HEK293 (cell line): ENCODE measurements at regions not wholly inside any gene's neighbourhood (a gene's known extent, or its start where the extent isn't known, plus 50 kb on each side); places are given as distances from the start of the nearest gene placed in this dataset.

Source experiments
- CTCF ChIA-PET: fragments of 350-600 bp; formaldehyde crosslinking; extraction: SDS; loops from one replicate; lab custom pipeline; 2021; ENCODE audit warnings: antibody characterized with exemption; lab: Yijun Ruan, JAX
- POLR2A ChIA-PET: fragments of 300-600 bp; formaldehyde crosslinking; extraction: SDS; loops from one replicate; lab custom pipeline; 2020; ENCODE audit warnings: antibody characterized with exemption, inconsistent platforms; lab: Yijun Ruan, JAX
- H3K27ac ChIP-seq: fragments of 200-500 bp; sonication (Bioruptor generic); 2 replicates; pipeline ENCODE4 v1.5.1; 2014; ENCODE audit warnings: low read depth, low read length, control low read depth, inconsistent platforms; ENCODE audit errors: extremely low read depth
- H3K36me3 ChIP-seq, 2 experiments: fragments of 200-500 bp in 1 of 2; sonication (Bioruptor generic) in 1 of 2; 1 replicate in 1 of 2; 2 replicates in 1 of 2; pipeline ENCODE4 v1.5.1; 2014 to 2017; ENCODE audit warnings: inconsistent platforms in 2 of 2, low read length in 2 of 2; ENCODE audit not compliant: control insufficient read depth in 2 of 2, insufficient read depth in 1 of 2
- H3K4me1 ChIP-seq: fragments of 200-500 bp; sonication (Bioruptor generic); 2 replicates; pipeline ENCODE4 v1.5.1; 2014; ENCODE audit warnings: mild to moderate bottlenecking, low read length, inconsistent platforms; ENCODE audit not compliant: control insufficient read depth, insufficient read depth
- H3K4me3 ChIP-seq: 2 replicates; pipeline ENCODE4 v1.5.1; 2011; ENCODE audit warnings: low read depth, mild to moderate bottlenecking, control low read depth, low read length, moderate library complexity
- H3K9me3 ChIP-seq: fragments of 200-500 bp; sonication (Bioruptor generic); 2 replicates; pipeline ENCODE4 v1.5.1; 2014; ENCODE audit warnings: low read depth, low read length, inconsistent platforms; ENCODE audit not compliant: control insufficient read depth, insufficient read depth
- GLIS2 ChIP-seq: fragments of 450-650 bp; formaldehyde crosslinking; IDR thresholded peaks from 2 replicates; pipeline ENCODE4 v1.5.1; 2016; ENCODE audit warnings: missing biosample characterization, missing genetic modification characterization
- MYNN ChIP-seq: fragments of 450-650 bp; formaldehyde crosslinking; IDR thresholded peaks from 2 replicates; pipeline ENCODE4 v1.5.1; 2016; ENCODE audit warnings: missing biosample characterization, missing genetic modification characterization, borderline replicate concordance
- SCRT1 ChIP-seq: fragments of 450-650 bp; formaldehyde crosslinking; IDR thresholded peaks from 2 replicates; pipeline ENCODE4 v1.5.1; 2016; ENCODE audit warnings: missing biosample characterization, missing genetic modification characterization, borderline replicate concordance
- ZBTB1 ChIP-seq: fragments of 450-650 bp; formaldehyde crosslinking; IDR thresholded peaks from 2 replicates; pipeline ENCODE4 v1.5.1; 2016; ENCODE audit warnings: missing biosample characterization, missing genetic modification characterization
- ZBTB17 ChIP-seq: fragments of 450-650 bp; formaldehyde crosslinking; IDR thresholded peaks from 2 replicates; pipeline ENCODE4 v1.5.1; 2016; ENCODE audit warnings: missing biosample characterization, missing genetic modification characterization
- ZBTB20 ChIP-seq: fragments of 450-650 bp; formaldehyde crosslinking; IDR thresholded peaks from 2 replicates; pipeline ENCODE4 v1.5.1; 2016; ENCODE audit warnings: missing biosample characterization, missing genetic modification characterization
- ZNF133 ChIP-seq: fragments of 450-650 bp; formaldehyde crosslinking; IDR thresholded peaks from 2 replicates; pipeline ENCODE4 v1.5.1; 2016; ENCODE audit warnings: missing biosample characterization, missing genetic modification characterization
- ZNF146 ChIP-seq: fragments of 450-650 bp; formaldehyde crosslinking; IDR thresholded peaks from 2 replicates; pipeline ENCODE4 v1.5.1; 2016; ENCODE audit warnings: missing biosample characterization, missing genetic modification characterization
- ZNF184 ChIP-seq: fragments of 450-650 bp; IDR thresholded peaks from 2 replicates; pipeline ENCODE4 v1.5.1; 2018; ENCODE audit warnings: missing biosample characterization, mild to moderate bottlenecking, missing genetic modification characterization
- ZNF19 ChIP-seq: fragments of 450-650 bp; formaldehyde crosslinking; IDR thresholded peaks from 2 replicates; pipeline ENCODE4; 2016; ENCODE audit warnings: missing biosample characterization, missing genetic modification characterization, low read depth
- ZNF335 ChIP-seq: fragments of 450-650 bp; formaldehyde crosslinking; conservative IDR thresholded peaks from 2 replicates; pipeline ENCODE4 v1.5.1; 2016; ENCODE audit warnings: missing biosample characterization, missing genetic modification characterization
- ZNF404 ChIP-seq: fragments of 450-650 bp; formaldehyde crosslinking; IDR thresholded peaks from 2 replicates; pipeline ENCODE4 v1.5.1; 2017; ENCODE audit warnings: missing biosample characterization, missing genetic modification characterization
- ZNF521 ChIP-seq: fragments of 450-650 bp; formaldehyde crosslinking; IDR thresholded peaks from 2 replicates; pipeline ENCODE4 v1.5.1; 2017; ENCODE audit warnings: missing biosample characterization, mild to moderate bottlenecking, missing genetic modification characterization
- ZNF548 ChIP-seq: fragments of 450-650 bp; formaldehyde crosslinking; IDR thresholded peaks from 2 replicates; pipeline ENCODE4 v1.5.1; 2016; ENCODE audit warnings: missing biosample characterization, missing genetic modification characterization
- ZNF561 ChIP-seq: fragments of 450-650 bp; IDR thresholded peaks from 2 replicates; pipeline ENCODE4 v1.5.1; 2018; ENCODE audit warnings: missing biosample characterization, missing genetic modification characterization, borderline replicate concordance
- ZNF585B ChIP-seq: fragments of 450-650 bp; formaldehyde crosslinking; IDR thresholded peaks from 2 replicates; pipeline ENCODE4 v1.5.1; 2016; ENCODE audit warnings: missing biosample characterization, missing genetic modification characterization
- ZNF629 ChIP-seq: fragments of 450-650 bp; formaldehyde crosslinking; IDR thresholded peaks from 2 replicates; pipeline ENCODE4 v1.5.1; 2017; ENCODE audit warnings: missing biosample characterization, missing genetic modification characterization
- ZNF768 ChIP-seq: fragments of 450-650 bp; formaldehyde crosslinking; IDR thresholded peaks from 2 replicates; pipeline ENCODE4 v1.5.1; 2018; ENCODE audit warnings: missing biosample characterization, mild to moderate bottlenecking, missing genetic modification characterization
- ZSCAN23 ChIP-seq: fragments of 450-650 bp; formaldehyde crosslinking; IDR thresholded peaks from 2 replicates; pipeline ENCODE4 v1.5.1; 2016; ENCODE audit warnings: missing biosample characterization, missing genetic modification characterization
- ZSCAN30 ChIP-seq: fragments of 450-650 bp; IDR thresholded peaks from 2 replicates; pipeline ENCODE4 v1.5.1; 2018; ENCODE audit warnings: missing biosample characterization, mild to moderate bottlenecking, missing genetic modification characterization, moderate library complexity
- TF ChIP-seq, protein P1 (sequence below): fragments of 450-650 bp; formaldehyde crosslinking; IDR thresholded peaks from 2 replicates; pipeline ENCODE4 v1.5.1; 2016; ENCODE audit warnings: missing biosample characterization, missing genetic modification characterization
- TF ChIP-seq, protein P2 (sequence below): fragments of 450-650 bp; formaldehyde crosslinking; IDR thresholded peaks from 2 replicates; pipeline ENCODE4 v1.5.1; 2016; ENCODE audit warnings: missing biosample characterization, missing genetic modification characterization
- TF ChIP-seq, protein P3 (sequence below): fragments of 450-650 bp; formaldehyde crosslinking; IDR thresholded peaks from 2 replicates; pipeline ENCODE4 v1.5.1; 2017; ENCODE audit warnings: missing biosample characterization, missing genetic modification characterization
- TF ChIP-seq, protein P4 (sequence below): fragments of 450-650 bp; formaldehyde crosslinking; IDR thresholded peaks from 2 replicates; pipeline ENCODE4 v1.5.1; 2016; ENCODE audit warnings: missing biosample characterization, missing genetic modification characterization
- TF ChIP-seq, protein P5 (sequence below): fragments of 450-650 bp; formaldehyde crosslinking; IDR thresholded peaks from 2 replicates; pipeline ENCODE4 v1.5.1; 2017; ENCODE audit warnings: missing biosample characterization, missing genetic modification characterization
- TF ChIP-seq, protein P6 (sequence below): fragments of 450-650 bp; formaldehyde crosslinking; IDR thresholded peaks from 2 replicates; pipeline ENCODE4 v1.5.1; 2016; ENCODE audit warnings: missing biosample characterization, missing genetic modification characterization

DNA sequence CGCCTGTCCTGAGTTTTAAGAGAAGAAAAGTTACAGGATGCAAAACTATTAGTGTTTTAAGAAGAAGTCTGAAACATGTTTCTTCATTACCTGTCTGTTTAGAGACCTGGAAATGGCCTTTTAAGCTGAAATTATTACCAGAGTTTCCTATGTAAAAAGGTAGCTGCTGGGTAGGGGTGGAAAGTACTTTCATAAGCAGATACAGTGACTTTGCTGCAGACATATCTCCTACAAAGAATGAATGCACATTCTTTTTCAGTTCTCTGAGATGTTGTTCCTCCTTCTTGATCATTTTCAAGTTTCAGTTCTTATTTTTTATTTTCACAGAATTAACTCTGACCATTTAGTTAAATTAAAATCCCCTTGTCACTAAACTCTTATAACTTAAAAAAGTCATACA is 1329.6 kb downstream of the KCNT2 start:
- ChIA-PET CTCF (no interaction called here), POLR2A (no interaction called here)
- Histone ChIP-seq H3K4me3 (no peak overlapping the region), H3K27ac (no peak overlapping the region), H3K4me1 (no peaks in the 10 kb centered on the region), H3K9me3 (no peaks in the 10 kb centered on the region), H3K36me3 (no peaks in the 10 kb centered on the region)
- TF ChIP-seq ZNF404: no peak
- TF ChIP-seq ZNF585B (tag by site-specific recombination): no peak
- no peak for TF ChIP-seq ZSCAN23 (tag by site-specific recombination)
- no peak for TF ChIP-seq ZSCAN30 (tag by site-specific recombination)
- no peak for TF ChIP-seq ZNF629
- TF ChIP-seq, protein P1, sequence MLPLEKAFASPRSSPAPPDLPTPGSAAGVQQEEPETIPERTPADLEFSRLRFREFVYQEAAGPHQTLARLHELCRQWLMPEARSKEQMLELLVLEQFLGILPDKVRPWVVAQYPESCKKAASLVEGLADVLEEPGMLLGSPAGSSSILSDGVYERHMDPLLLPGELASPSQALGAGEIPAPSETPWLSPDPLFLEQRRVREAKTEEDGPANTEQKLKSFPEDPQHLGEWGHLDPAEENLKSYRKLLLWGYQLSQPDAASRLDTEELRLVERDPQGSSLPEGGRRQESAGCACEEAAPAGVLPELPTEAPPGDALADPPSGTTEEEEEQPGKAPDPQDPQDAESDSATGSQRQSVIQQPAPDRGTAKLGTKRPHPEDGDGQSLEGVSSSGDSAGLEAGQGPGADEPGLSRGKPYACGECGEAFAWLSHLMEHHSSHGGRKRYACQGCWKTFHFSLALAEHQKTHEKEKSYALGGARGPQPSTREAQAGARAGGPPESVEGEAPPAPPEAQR (tag by site-specific recombination): no peak
- TF ChIP-seq ZNF335 (tag by site-specific recombination): no peak
- TF ChIP-seq ZNF146 (tag by site-specific recombination): no peak
- TF ChIP-seq, protein P2, sequence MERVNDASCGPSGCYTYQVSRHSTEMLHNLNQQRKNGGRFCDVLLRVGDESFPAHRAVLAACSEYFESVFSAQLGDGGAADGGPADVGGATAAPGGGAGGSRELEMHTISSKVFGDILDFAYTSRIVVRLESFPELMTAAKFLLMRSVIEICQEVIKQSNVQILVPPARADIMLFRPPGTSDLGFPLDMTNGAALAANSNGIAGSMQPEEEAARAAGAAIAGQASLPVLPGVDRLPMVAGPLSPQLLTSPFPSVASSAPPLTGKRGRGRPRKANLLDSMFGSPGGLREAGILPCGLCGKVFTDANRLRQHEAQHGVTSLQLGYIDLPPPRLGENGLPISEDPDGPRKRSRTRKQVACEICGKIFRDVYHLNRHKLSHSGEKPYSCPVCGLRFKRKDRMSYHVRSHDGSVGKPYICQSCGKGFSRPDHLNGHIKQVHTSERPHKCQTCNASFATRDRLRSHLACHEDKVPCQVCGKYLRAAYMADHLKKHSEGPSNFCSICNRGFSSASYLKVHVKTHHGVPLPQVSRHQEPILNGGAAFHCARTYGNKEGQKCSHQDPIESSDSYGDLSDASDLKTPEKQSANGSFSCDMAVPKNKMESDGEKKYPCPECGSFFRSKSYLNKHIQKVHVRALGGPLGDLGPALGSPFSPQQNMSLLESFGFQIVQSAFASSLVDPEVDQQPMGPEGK (tag by site-specific recombination): no peak
- no peak for TF ChIP-seq MYNN (tag by site-specific recombination)
- no peak for TF ChIP-seq ZNF184
- TF ChIP-seq ZNF133 (tag by site-specific recombination): no peak
- TF ChIP-seq GLIS2: no peak

DNA sequence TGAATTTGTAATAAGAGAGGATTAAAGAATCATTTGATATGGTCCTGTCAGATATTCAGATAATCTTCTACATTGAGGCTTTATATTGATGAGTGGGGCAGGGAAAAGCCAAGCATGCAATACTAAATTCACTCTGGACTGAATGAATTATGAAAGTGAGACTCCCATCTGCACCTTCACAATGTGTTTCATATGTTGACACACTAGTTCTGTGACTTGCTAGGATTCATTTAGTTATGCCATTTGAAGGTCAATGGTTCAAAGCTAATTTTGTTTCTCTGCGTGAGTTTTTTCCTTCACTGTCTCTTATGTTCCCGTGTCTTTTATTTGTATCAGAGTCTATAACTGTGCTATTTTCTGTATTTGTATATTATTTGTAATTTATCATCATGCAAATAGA is 1332.5 kb downstream of the KCNT2 start:
- Histone ChIP-seq H3K9me3 (no peaks in the 10 kb centered on the region), H3K4me3 (no peak overlapping the region), H3K4me1 (no peaks in the 10 kb centered on the region), H3K27ac (no peak overlapping the region), H3K36me3 (no peaks in the 10 kb centered on the region)
- TF ChIP-seq ZBTB20 (tag by site-specific recombination): no peak
- no peak for TF ChIP-seq ZNF768 (tag by site-specific recombination)
- TF ChIP-seq, protein P3, sequence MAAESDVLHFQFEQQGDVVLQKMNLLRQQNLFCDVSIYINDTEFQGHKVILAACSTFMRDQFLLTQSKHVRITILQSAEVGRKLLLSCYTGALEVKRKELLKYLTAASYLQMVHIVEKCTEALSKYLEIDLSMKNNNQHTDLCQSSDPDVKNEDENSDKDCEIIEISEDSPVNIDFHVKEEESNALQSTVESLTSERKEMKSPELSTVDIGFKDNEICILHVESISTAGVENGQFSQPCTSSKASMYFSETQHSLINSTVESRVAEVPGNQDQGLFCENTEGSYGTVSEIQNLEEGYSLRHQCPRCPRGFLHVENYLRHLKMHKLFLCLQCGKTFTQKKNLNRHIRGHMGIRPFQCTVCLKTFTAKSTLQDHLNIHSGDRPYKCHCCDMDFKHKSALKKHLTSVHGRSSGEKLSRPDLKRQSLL (tag by site-specific recombination): no peak
- TF ChIP-seq, protein P4, sequence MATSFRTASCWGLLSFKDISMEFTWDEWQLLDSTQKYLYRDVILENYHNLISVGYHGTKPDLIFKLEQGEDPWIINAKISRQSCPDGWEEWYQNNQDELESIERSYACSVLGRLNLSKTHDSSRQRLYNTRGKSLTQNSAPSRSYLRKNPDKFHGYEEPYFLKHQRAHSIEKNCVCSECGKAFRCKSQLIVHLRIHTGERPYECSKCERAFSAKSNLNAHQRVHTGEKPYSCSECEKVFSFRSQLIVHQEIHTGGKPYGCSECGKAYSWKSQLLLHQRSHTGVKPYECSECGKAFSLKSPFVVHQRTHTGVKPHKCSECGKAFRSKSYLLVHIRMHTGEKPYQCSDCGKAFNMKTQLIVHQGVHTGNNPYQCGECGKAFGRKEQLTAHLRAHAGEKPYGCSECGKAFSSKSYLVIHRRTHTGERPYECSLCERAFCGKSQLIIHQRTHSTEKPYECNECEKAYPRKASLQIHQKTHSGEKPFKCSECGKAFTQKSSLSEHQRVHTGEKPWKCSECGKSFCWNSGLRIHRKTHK (tag by site-specific recombination): no peak
- no peak for TF ChIP-seq ZNF561 (tag by site-specific recombination)
- TF ChIP-seq ZNF521 (tag by site-specific recombination): no peak
- TF ChIP-seq, protein P5, sequence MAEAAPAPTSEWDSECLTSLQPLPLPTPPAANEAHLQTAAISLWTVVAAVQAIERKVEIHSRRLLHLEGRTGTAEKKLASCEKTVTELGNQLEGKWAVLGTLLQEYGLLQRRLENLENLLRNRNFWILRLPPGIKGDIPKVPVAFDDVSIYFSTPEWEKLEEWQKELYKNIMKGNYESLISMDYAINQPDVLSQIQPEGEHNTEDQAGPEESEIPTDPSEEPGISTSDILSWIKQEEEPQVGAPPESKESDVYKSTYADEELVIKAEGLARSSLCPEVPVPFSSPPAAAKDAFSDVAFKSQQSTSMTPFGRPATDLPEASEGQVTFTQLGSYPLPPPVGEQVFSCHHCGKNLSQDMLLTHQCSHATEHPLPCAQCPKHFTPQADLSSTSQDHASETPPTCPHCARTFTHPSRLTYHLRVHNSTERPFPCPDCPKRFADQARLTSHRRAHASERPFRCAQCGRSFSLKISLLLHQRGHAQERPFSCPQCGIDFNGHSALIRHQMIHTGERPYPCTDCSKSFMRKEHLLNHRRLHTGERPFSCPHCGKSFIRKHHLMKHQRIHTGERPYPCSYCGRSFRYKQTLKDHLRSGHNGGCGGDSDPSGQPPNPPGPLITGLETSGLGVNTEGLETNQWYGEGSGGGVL (tag by site-specific recombination): no peak
- no peak for TF ChIP-seq ZBTB17 (tag by site-specific recombination)
- TF ChIP-seq, protein P6, sequence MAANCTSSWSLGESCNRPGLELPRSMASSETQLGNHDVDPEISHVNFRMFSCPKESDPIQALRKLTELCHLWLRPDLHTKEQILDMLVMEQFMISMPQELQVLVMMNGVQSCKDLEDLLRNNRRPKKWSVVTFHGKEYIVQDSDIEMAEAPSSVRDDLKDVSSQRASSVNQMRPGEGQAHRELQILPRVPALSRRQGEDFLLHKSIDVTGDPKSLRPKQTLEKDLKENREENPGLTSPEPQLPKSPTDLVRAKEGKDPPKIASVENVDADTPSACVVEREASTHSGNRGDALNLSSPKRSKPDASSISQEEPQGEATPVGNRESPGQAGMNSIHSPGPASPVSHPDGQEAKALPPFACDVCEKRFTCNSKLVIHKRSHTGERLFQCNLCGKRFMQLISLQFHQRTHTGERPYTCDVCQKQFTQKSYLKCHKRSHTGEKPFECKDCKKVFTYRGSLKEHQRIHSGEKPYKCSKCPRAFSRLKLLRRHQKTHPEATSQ: no peak
- no peak for TF ChIP-seq ZNF548 (tag by site-specific recombination)
- TF ChIP-seq ZNF19 (tag by site-specific recombination): no peak
- TF ChIP-seq SCRT1: no peak
- TF ChIP-seq ZBTB1 (tag by site-specific recombination): no peak
- ChIA-PET POLR2A (no interaction called here), CTCF (no interaction called here)
